SH-SY5Y (cell line): ENCODE measurements at regions not wholly inside any gene's neighbourhood (a gene's known extent, or its start where the extent isn't known, plus 50 kb on each side); places are given as distances from the start of the nearest gene placed in this dataset.

Source experiments
- GATA2 ChIP-seq: IDR thresholded peaks from 2 replicates; pipeline ENCODE4 v1.6.1; 2011; ENCODE audit warnings: mild to moderate bottlenecking, low read depth, low read length
- GATA3 ChIP-seq: IDR thresholded peaks from 2 replicates; pipeline ENCODE4 v1.6.1; 2011; ENCODE audit warnings: low read depth, mild to moderate bottlenecking, low read length, moderate library complexity

GRCh38 chr13:97540696-97541095, 106.7 kb downstream of the RAP2A start:
- no peak for TF ChIP-seq GATA3
- TF ChIP-seq GATA2 = no peak
